GM18909 (cell line): ENCODE measurements at regions not wholly inside any gene's neighbourhood (a gene's known extent, or its start where the extent isn't known, plus 50 kb on each side); places are given as distances from the start of the nearest gene placed in this dataset.

Experiments used
- ATAC-seq: cut with Tn5 transposase; IDR thresholded peaks from one replicate; pipeline ENCODE4 v1.9.1; 2021; ENCODE audit warnings: mild to moderate bottlenecking; ENCODE audit not compliant: unreplicated experiment, poor library complexity

DNA sequence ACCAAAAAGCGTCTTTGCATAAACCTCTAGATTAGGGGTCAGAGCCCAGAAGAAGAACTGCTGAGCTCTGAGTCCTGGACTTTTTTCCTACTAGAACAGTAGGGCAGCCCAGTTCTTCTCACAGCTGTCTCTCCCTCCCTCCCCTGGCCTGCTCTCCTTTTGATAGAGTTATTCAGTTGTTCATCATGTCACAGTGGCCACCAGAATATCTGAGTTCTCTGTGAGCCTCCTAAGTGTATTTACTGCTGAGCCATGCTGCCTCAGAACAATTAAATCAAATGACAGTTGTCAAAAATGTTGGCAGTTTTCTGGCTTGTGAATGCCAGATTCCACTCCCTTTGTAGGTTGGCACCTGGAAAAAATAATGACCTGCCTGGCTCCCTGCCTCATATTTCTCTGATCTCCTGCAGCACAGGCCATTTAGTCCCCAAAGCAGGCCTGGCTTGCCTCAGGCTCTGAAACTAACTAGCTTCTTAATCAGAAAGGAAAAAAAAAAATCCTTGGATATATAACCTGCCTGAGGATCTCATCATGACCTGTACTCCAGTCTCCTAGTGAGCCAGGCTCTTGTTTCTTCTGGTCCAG lies 377.4 kb upstream of the LARGE1 start:
- no peak for ATAC-seq

DNA sequence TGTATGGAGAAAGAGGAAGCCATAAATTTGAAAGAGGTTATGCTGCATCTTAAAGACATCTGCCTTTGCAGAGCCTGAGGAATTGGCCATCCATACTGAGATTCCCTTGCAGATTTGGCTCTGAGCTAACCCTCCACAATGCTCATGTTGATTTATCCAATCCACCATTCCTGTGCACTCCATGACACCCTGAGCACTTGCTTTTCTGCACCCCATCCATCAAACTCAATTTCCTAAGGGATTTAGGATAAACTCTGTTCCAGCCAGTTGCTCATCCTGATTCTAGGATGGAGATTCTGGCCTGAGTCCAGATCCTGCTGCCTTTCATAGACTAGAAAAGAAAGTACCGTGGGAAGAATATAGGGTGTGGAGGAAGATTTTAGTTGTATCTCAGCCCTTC lies 379.2 kb upstream of the LARGE1 start:
- ATAC-seq, result no peak

DNA sequence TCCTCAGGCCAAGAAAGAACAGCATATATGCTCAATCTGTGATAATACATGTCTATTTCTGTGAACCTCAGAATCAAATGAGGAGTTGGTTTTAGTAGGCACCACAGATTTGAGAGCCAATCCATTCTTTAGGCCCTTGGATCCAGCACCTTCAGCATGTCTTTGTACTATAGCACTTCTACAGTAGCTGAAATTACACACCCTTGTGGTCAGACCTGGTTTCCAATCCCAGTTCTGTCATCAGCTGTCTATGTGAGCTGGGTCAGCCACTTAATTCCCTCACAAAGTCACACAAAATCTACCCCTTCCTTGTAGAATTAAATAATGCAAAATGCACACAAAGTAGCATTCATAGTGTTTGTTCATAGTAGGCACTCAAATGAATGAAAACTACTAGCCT lies 381.3 kb upstream of the LARGE1 start:
- no peak for ATAC-seq

DNA sequence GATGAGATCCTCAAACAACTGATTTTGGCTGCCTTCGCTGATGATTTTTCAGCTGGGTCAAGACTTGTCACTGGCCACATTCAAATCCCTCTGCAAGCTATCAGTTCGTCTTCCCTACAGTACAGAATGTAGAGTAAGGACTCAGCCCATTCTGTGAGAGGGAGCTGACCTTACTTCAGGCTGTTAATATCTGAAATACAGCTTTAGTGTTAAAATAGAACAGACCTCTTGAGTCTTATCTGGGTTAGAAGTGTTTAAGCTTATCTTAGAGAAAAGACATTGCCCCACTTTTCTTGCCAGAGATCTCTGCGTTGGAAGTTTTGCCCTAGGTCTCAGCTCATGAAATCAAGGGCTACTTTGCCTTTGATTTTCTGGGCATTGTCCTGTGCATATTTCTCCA lies 383.4 kb upstream of the LARGE1 start:
- no peak for ATAC-seq

DNA sequence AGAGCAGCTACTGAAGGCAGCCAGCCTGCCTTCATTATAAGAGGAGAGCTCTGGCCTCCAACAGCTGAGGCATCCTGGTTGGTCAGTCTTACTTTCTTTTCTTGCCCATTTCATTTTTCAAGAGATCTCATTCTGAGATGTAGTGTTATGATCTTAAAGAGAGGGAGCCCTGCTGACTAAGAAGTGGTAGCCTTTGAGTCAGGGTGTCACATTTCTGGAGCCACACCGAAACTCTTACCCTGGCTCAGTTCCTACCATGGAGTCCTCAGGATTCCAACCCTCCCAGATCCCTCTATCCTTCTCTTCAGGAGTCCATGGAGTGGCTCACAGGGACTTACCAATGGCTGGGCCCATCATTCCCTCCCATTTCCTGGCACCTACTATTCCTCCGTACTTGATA lies 386.1 kb upstream of the LARGE1 start:
- ATAC-seq, result no peak

DNA sequence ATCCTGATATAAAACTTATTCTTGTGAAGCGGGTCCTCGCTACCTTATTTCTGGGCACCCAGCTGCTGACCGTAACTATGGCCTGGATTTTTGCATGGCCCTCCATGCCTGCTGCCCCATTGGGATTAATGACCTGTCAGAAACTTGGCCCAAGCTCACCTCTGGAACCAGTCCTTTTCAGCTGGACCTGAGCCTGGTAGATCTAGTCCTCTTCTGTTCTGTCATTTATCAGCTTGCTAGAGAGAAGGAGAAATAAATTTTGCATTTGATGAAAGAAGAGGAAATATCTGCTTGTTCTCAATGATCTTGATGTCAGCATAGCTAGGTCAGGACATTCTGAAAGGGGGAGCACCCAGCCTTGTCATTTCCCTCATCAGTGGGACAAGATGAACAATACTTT lies 387.8 kb upstream of the LARGE1 start:
- no peak for ATAC-seq

DNA sequence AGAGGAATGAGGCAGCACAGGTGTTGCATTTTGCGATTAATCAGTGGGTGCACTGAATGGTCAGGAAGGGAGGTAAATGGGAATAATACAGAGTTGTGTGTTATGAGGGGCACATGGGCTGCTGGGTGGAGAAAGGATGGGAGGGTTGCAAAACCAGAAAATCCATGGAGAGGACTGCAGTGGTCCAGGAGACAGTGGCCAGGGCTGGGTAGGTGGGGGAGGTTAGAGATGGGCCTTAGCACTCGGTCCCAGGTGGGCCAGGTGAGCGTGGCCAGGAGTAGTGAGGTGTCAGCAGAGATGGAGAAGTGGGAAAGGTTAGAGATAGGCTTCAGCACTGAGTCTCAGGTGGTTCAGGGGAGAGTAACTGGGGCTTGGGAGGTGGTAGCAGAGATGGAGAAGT lies 399.1 kb upstream of the LARGE1 start:
- no peak for ATAC-seq

DNA sequence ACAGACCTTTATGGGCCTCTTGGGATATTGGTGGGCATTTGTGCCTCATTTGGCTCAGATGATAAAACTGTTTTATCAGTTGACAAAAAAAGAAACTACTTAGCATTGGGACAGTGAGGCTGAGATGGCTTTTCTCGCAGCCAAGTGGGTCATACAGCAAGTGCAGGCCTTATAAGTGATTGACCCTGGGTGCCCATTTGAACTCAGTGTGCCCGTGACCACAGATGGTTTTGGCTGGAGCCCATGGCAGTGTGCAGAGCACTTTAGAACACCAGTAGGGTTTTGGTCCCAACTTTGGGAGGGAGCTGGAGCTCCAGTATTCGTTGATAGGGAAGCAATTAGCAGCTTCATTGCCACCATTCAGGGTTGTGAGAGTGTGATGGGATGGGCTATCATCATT lies 404.5 kb upstream of the LARGE1 start:
- ATAC-seq, result no peak

DNA sequence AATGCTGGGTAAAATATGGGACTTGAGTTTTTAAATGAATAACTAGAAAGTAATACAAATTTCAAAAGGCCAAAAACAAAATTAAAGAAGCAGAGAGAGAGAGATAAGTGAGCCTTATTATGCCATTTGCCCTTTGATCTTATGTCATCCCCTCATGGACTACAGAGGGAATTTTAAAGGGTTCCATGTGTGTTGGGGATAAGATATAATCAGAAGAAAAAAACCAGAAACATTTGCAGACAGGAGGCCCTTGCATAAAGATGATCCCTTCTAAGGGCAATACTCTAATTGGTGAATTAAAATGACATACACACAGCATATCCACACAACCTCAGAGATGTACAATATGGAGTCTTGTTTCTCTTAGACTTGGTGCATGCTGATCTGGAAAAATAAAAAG lies 406.6 kb upstream of the LARGE1 start:
- no peak for ATAC-seq

DNA sequence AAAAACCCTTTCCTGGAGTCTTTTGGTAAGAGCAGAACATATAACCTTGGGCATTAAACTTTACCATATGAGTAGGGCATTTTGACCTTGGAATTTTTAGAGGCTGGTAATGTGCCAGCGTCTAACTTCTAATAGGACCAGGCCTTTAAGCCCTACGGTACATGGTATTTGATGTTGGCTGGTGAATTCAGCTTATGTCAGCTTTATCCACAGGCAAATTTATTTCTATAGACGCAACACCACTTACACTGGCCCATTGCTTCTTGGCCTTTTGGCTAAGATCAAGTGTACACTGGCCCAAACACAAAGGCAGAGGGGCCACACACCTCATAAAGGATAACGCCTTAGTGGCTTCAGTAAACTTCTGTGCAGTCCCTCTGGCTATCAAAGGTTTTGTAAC lies 410.2 kb upstream of the LARGE1 start:
- ATAC-seq, result no peak

DNA sequence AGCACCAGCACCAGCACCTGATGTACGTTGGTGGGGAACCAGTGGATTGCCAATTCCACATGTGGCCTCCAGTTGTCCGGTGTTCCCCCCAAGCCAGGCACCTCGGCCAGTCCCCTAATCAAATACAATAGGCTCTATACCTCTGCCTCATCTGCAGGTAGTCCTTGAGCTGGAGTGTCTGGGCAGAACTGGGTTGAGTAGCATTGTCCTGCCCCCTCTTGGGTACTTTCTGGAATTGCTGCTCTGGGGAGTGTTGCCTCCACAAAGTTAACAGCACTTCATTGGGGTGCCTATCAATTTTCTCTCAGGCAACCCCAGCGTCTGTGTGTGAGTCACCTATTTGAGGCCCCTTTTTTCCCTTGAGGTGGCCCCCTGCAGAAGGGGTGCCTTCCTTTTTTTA lies 413.0 kb upstream of the LARGE1 start:
- no peak for ATAC-seq

DNA sequence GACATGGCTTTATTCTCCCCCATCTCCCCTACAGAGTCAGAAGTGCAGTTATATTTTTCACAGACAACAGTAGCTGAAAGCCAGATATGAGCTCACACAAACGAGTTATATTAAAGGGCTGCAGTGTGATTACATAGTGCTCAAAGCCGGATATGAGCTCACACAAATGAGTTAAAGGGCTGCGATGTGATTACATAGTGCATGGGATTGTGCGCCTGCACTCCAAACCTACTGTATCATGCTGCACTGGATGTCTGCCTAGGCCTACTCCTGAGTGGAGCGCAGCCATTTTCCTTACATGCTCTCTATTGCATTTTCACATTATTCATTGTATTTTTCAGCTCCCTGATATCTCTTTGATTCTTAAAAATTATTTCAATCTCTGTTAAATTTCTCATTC lies 414.6 kb upstream of the LARGE1 start:
- no peak for ATAC-seq

DNA sequence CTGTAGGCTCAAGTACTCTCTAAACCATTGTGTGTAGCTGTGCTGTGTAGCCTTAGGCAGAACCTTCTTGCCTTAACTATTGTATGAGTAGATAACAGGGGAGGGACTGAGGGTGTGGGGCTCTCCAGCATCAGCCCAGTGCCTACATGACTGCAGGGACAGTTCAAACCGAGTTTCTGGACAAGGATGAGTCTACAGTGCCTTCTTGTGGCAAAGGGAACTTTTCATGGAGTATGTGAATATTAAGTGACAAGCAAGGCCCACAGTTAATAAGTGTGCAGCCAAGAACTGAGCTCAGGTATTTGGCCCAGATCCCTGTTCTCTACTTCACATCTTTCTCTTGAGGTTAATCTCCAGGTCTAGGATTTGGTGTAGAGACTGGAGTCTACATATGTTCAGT lies 424.4 kb upstream of the LARGE1 start:
- ATAC-seq, result no peak

DNA sequence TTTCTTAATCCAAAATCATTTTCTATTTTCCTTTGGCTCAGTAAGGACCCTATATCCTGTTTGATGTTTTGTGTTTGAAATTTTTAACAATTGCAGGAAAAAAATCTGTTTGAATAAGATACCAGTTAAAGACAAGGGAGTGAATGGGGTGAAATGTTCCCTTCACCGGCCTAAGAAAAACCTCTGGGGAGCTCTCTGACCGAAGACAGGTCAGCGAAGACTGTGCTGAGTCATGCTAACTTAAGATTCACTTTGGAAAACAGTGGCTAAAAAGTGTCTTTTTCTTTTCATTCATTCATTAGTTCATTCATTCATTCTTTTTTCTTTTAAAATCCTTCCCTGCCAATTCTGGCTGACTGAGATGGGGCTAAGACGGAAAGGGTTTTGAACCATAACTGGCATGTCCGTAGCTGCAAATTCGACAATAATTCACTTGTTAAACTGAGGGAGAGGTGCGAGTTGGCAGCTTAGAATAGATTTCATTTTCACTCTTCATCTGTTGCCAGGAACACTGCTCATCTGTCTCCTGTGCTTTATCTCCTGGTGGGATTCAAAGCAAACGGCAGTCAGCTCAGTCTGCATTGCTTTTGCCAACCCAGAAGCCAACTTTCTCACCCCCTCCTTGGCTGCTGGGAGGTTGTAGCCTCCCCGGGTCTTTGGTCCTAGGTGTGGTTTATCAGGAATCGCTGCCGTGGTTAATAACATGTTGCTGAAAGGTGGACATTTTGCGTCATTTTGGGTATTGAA lies 434.0 kb upstream of the LARGE1 start:
- ATAC-seq, result no peak

DNA sequence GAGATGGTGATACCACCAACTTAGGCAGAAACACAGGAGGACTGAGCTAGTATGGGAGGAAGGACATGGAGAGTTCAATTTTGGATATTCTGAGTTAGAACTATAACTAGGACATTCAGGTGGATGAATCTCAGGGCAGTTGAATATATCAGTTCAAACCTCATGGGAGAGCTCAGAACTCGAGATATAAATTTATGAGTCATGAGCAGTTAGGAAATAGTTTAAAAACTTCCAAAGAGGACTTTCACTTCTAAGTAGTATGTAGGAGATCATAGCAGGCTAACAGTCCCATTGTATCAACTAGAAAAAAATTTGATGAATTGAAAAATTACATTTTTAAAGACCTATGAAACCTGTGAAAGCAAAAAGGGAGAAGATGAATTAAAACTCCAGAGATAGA lies 436.2 kb upstream of the LARGE1 start:
- ATAC-seq, result no peak

DNA sequence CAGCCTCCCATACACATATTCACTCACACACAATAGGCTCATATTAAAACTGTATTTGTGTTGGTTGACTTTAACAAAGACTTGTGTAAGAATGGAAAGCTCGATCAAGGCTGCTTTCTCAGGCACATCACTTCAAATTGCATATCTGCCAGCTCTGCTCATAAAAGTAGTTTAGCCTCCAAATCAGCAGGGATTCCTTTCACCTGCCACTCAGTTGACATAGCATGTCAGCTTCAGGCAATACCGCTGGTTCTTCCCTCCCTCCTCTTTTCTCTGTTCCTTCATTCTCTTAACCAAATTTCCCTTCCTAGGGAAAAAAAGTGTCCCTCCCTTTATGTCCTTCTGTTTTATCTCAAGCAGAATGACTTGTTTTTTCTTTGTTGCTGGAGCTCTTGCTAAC lies 450.4 kb upstream of the LARGE1 start:
- no peak for ATAC-seq

DNA sequence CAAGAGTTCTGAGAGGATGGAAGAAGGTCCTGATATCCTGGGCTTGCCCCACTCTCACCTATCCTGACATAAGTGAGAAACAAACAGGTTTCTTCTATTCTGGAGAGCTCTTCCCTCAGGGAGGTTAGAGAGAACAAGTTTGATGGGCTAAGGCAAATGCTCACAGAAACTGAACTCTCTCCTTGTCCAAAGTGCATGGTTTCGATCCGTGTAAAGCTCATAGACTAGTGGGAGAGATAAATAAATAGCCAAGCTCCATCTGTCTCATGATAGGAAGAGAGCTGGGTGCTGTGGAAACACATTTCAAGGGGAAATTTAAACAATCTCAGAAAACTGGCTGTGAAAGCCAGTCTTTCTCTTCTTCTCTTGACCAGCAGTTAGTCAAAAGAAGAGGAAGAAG lies 459.5 kb upstream of the LARGE1 start:
- no peak for ATAC-seq

DNA sequence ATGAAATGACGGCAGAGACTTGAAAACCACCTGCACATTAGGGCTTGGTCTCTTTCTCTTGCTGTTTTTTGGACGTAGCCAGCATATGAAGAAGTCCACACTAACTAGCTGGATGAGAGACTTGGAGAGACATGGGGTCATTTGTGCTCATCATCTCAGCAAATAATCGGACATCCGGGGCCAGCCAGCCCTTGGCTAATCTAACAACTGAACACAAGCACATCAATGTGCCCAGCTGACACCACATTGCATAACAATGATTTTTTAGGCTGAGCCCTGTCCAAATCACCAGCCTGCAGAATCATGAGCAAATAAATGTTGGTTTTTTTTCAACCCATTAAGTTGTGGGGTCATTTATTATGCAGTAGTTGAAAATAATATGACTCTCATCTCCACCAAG lies 460.3 kb upstream of the LARGE1 start:
- no peak for ATAC-seq

DNA sequence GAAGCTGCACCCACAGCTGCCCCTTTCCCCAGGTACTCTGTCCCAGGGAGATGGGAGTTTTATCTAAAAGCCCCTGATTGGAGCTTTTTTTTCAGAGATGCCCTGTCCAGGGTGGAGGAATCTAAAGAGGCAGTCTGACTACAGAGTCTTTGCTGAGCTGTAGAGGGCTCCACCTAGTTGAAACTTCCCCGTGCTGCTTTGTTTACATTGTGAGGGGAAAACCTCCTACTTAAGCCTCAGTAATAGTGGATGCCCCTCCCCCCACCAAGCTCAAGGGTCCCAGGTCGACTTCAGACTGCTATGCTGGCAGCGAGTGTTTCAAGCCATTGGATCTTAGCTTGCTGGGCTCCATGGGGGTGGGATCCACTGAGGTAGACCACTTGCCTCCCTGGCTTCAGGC lies 470.1 kb upstream of the LARGE1 start:
- ATAC-seq, result no peak

DNA sequence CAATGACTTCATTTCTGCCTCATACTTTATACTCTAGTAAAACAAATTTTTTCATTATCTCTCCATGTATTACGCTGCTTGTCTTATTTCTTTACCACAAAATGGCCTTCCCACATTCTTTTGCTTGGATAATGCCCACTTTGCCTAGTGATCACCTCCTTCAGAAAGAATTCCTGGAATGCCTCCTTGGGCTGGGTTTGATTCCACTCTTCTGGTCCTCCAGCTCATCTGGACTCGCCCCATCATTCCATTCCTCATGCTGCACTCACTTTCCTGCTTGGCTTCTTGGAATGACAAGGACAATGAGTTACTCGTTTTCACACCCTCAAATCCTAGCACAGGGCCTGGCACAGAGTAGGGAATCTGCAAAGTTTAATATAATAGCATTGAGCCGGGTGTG lies 475.1 kb upstream of the LARGE1 start:
- ATAC-seq, result no peak

DNA sequence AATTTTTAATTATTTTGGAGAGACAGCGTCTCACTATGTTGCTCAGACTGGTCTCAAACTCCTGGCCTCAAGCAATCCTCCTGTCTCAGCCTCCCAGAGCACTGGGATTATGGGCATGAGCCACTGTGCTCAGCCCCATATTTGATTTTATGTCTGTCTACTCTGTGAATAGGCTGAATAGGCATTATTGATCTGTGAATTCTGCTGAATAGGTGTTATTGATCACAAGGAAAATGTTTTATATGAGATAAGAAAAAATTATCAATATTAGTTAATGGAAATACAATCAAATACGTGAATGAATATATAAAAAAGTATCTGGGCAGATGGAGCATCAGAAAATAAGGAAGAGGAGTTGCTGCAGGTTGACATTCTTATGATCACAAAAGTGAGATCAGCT lies 483.4 kb upstream of the LARGE1 start:
- ATAC-seq, result no peak

DNA sequence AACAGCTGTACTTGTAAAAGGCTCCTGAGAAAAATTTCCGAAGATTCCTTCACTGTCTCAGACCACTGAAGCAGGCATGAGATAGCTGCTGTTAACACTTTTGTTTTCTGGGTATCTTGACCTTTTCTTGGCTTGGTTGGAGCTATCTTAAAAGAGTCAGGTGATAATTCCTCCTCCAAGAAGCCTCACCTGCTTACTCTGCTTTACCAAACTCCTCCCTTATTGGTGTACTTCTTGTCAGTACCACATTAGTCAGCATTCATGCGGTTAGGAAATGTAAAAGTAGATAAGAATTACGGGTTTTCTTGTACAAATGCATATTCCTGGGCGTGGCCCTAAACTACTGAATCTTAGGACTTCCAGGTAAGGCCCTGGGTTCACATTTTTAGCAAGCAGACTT lies 489.8 kb upstream of the LARGE1 start:
- no peak for ATAC-seq
